Loucy (cell line): ENCODE measurements at regions not wholly inside any gene's neighbourhood (a gene's known extent, or its start where the extent isn't known, plus 50 kb on each side); places are given as distances from the start of the nearest gene placed in this dataset.

Source experiments
- H2AFZ ChIP-seq: fragments of 200-600 bp; sonication (generic); 2 replicates; pipeline ENCODE4 v1.6.0; 2016; ENCODE audit warnings: antibody characterized with exemption, mild to moderate bottlenecking, low read length, moderate library complexity
- H3F3A ChIP-seq: fragments of 200-600 bp; 2 replicates; pipeline ENCODE4 v1.6.0; 2016; ENCODE audit warnings: antibody characterized with exemption, low read depth, mild to moderate bottlenecking
- H3K27me3 ChIP-seq: fragments of 200-600 bp; sonication (generic); 2 replicates; pipeline ENCODE4 v1.6.1; 2014; ENCODE audit warnings: low read length, mild to moderate bottlenecking; ENCODE audit not compliant: insufficient read depth, poor library complexity, severe bottlenecking
- H3K36me3 ChIP-seq: fragments of 200-600 bp; sonication (generic); 2 replicates; pipeline ENCODE4 v1.6.1; 2016; ENCODE audit warnings: low read length; ENCODE audit not compliant: insufficient read depth
- H3K4me1 ChIP-seq: fragments of 200-600 bp; sonication (generic); 2 replicates; pipeline ENCODE4 v1.5.1; 2014; ENCODE audit warnings: low read length, mild to moderate bottlenecking; ENCODE audit not compliant: insufficient read depth, poor library complexity, severe bottlenecking
- H3K4me2 ChIP-seq: fragments of 200-600 bp; sonication (generic); 2 replicates; pipeline ENCODE4 v1.6.0; 2014; ENCODE audit warnings: antibody characterized with exemption, low read length, low read depth, mild to moderate bottlenecking; ENCODE audit not compliant: poor library complexity, severe bottlenecking
- H3K4me3 ChIP-seq: fragments of 200-600 bp; sonication (generic); 2 replicates; pipeline ENCODE4 v1.5.1; 2014; ENCODE audit warnings: low read length, mild to moderate bottlenecking, mixed read lengths; ENCODE audit not compliant: poor library complexity, severe bottlenecking
- H3K79me2 ChIP-seq: fragments of 200-600 bp; sonication (generic); 2 replicates; pipeline ENCODE4 v1.6.1; 2014; ENCODE audit warnings: low read length; ENCODE audit not compliant: insufficient read depth
- H3K9ac ChIP-seq: fragments of 200-600 bp; sonication (generic); 2 replicates; pipeline ENCODE4 v1.6.0; 2014; ENCODE audit warnings: mild to moderate bottlenecking, low read depth, low read length, moderate library complexity; ENCODE audit not compliant: poor library complexity, severe bottlenecking
- H3K9me2 ChIP-seq: fragments of 200-600 bp; sonication (generic); replicated peaks from 2 replicates; pipeline ENCODE4 v1.6.1; 2016; ENCODE audit warnings: low read depth, low read length, mixed read lengths
- H3K9me3 ChIP-seq: fragments of 200-600 bp; sonication (generic); 2 replicates; pipeline ENCODE4 v1.6.1; 2014; ENCODE audit warnings: mild to moderate bottlenecking, antibody characterized with exemption, low read length, low read depth; ENCODE audit not compliant: insufficient read depth
- H4K20me1 ChIP-seq: fragments of 200-600 bp; sonication (generic); 2 replicates; pipeline ENCODE4 v1.6.0; 2014; ENCODE audit warnings: antibody characterized with exemption, low read length, mild to moderate bottlenecking; ENCODE audit not compliant: insufficient read depth, poor library complexity, severe bottlenecking
- EZH2phosphoT487 ChIP-seq: fragments of 200-600 bp; IDR thresholded peaks from 2 replicates; pipeline ENCODE4 v1.6.1; 2018; ENCODE audit warnings: antibody characterized with exemption, mild to moderate bottlenecking, moderate library complexity, borderline replicate concordance
- TF ChIP-seq, protein P1 (sequence below): fragments of 200-600 bp; sonication (generic); conservative IDR thresholded peaks from 2 replicates; pipeline ENCODE4 v1.5.1; 2014; ENCODE audit warnings: mild to moderate bottlenecking, antibody characterized with exemption, low read length

DNA sequence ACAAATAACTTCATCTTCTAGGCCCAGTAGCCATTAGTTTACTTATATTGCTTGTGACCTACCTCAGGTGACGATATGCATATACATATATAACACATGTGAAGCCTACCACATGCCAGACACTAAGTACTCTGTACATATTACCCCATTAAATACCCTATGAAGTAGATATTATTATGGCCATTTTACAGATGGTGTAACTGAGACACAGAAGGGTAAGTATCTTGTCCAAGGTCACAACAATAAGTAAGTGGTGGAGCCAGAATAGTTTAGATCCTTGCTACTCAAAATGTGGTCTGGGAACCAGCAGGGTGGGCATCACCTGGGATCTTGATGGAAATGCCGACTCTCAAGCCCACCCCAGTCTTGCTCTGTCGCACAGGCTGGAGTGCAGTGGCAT is 78.1 kb upstream of the RAPGEF2 start:
- Histone ChIP-seq H3K4me1 (peaks cover 20% of the 10 kb centered on the region), H3F3A (no peaks in the 10 kb centered on the region), H3K9me3 (no peaks in the 10 kb centered on the region), H3K4me3 (no peak overlapping the region), H3K36me3 (no peaks in the 10 kb centered on the region), H3K9ac (no peak overlapping the region), H4K20me1 (no peaks in the 10 kb centered on the region), H3K9me2 (no peaks in the 10 kb centered on the region), H3K27me3 (no peaks in the 10 kb centered on the region), H2AFZ (no peak overlapping the region), H3K79me2 (no peaks in the 10 kb centered on the region), H3K4me2 (no peak overlapping the region)
- TF ChIP-seq, protein P1, sequence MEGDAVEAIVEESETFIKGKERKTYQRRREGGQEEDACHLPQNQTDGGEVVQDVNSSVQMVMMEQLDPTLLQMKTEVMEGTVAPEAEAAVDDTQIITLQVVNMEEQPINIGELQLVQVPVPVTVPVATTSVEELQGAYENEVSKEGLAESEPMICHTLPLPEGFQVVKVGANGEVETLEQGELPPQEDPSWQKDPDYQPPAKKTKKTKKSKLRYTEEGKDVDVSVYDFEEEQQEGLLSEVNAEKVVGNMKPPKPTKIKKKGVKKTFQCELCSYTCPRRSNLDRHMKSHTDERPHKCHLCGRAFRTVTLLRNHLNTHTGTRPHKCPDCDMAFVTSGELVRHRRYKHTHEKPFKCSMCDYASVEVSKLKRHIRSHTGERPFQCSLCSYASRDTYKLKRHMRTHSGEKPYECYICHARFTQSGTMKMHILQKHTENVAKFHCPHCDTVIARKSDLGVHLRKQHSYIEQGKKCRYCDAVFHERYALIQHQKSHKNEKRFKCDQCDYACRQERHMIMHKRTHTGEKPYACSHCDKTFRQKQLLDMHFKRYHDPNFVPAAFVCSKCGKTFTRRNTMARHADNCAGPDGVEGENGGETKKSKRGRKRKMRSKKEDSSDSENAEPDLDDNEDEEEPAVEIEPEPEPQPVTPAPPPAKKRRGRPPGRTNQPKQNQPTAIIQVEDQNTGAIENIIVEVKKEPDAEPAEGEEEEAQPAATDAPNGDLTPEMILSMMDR = no peak
- no peak for TF ChIP-seq EZH2phosphoT487

DNA sequence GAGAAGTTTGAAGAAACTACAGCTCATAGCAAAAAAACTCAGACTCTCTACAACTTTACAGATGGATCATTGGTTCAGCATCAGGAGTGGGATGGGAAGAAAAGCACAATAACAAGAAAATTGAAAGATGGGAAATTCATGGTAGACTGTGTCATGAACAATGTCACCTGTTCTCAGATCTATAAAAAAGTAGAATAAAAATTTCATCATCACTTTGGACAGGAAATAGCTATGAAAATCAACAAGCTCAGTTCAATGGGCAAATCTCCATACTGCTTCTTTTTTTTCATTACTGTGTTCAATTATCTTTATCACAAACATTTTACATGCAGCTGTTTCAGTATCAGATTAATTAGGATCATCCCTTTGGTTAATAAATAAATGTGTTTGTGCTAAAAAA is 76.5 kb upstream of the RAPGEF2 start:
- no peak overlapping the region for H3K4me2 ChIP-seq
- TF ChIP-seq, protein P1 = no peak
- no peak for TF ChIP-seq EZH2phosphoT487

DNA sequence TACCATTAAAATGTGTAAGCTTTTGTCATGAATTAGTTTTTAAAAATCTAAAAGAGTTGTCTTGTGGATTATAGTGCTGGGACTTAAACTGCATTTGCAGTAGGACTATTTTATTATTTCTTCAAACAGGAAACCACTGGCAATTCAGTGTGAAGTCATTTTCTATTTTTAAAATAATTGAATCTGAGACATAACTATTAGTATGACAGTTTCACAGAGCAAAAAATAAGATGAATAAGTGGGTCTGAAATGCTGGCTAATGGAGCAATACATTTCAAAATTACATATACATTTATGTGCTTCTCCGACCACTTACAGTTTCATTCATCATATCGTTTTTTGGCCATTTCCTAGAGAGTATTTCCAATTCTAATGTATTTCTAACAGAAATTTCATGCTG is 75.3 kb upstream of the RAPGEF2 start:
- H3K4me1 ChIP-seq = peaks cover 20% of the 10 kb centered on the region
- no peaks in the 10 kb centered on the region for H3K9me3 ChIP-seq
- no peaks in the 10 kb centered on the region for H3K79me2 ChIP-seq
- no peaks in the 10 kb centered on the region for H3K27me3 ChIP-seq
- no peaks in the 10 kb centered on the region for H3K36me3 ChIP-seq
- peak overlapping the region; percentile 64 for H3K4me2 ChIP-seq
- TF ChIP-seq EZH2phosphoT487 = no peak
- TF ChIP-seq, protein P1 = no peak
- no peaks in the 10 kb centered on the region for H3K9me2 ChIP-seq
- peak overlapping the region; percentile 23 for H3K4me3 ChIP-seq
- H3K9ac ChIP-seq = no peak overlapping the region
- no peaks in the 10 kb centered on the region for H3F3A ChIP-seq
- no peak overlapping the region for H2AFZ ChIP-seq
- no peaks in the 10 kb centered on the region for H4K20me1 ChIP-seq

More for the DNA sequence above, 76.5 kb upstream of the RAPGEF2 start:
- Histone ChIP-seq H4K20me1 (no peaks in the 10 kb centered on the region), H3K9ac (no peak overlapping the region), H3K9me3 (no peaks in the 10 kb centered on the region), H2AFZ (no peak overlapping the region), H3K27me3 (no peaks in the 10 kb centered on the region), H3K9me2 (no peaks in the 10 kb centered on the region), H3K4me3 (no peak overlapping the region), H3F3A (no peaks in the 10 kb centered on the region), H3K4me1 (peaks cover 20% of the 10 kb centered on the region), H3K36me3 (no peaks in the 10 kb centered on the region), H3K79me2 (no peaks in the 10 kb centered on the region)
